A673 (cell line): ENCODE measurements at regions not wholly inside any gene's neighbourhood (a gene's known extent, or its start where the extent isn't known, plus 50 kb on each side); places are given as distances from the start of the nearest gene placed in this dataset.

Source experiments
- CTCF ChIP-seq: fragments of 300-800, 200-600 bp; sonication (generic); conservative IDR thresholded peaks from 2 replicates; pipeline ENCODE4 v1.5.1; 2017; ENCODE audit warnings: low read depth, mild to moderate bottlenecking, antibody characterized with exemption, low read length, moderate library complexity, mixed read lengths
- EZH2 ChIP-seq: fragments of 200-600 bp; sonication (generic); IDR thresholded peaks from 2 replicates; pipeline ENCODE4 v1.6.1; 2017; ENCODE audit warnings: borderline replicate concordance, low read depth, mild to moderate bottlenecking, mixed read lengths, antibody characterized with exemption, low read length; ENCODE audit not compliant: poor library complexity, severe bottlenecking

GRCh38 chr5:93018461-93018860 is 562.6 kb downstream of the NR2F1-AS1 start:
- TF ChIP-seq CTCF (no peak), EZH2 (no peak)
